SK-N-SH (cell line): ENCODE measurements at regions not wholly inside any gene's neighbourhood (a gene's known extent, or its start where the extent isn't known, plus 50 kb on each side); places are given as distances from the start of the nearest gene placed in this dataset.

Experiments
- CTCF ChIA-PET: fragments of 300-600, 350-600 bp; formaldehyde crosslinking; extraction: SDS; loops from one replicate; lab custom pipeline; 2021; lab: Yijun Ruan, JAX
- POLR2A ChIA-PET: fragments of 350-600 bp; sonication (Branson Sonifier 250); formaldehyde crosslinking; extraction: SDS; loops from one replicate; lab custom pipeline; 2020; ENCODE audit warnings: antibody characterized with exemption, inconsistent platforms; lab: Yijun Ruan, JAX
- DNase-seq: peaks from one replicate; pipeline ENCODE4 v3.0.0; 2012
- H2AFZ ChIP-seq: fragments of 200-600 bp; sonication (generic); 2 replicates; pipeline ENCODE4 v1.8.1; 2016; ENCODE audit warnings: antibody characterized with exemption, mild to moderate bottlenecking, low read depth
- H3F3A ChIP-seq: fragments of 200-600 bp; sonication (generic); replicated peaks from 2 replicates; pipeline ENCODE3; 2016; ENCODE audit warnings: antibody characterized with exemption, mild to moderate bottlenecking; ENCODE audit not compliant: insufficient read depth
- H3K27ac ChIP-seq, 2 experiments: fragments of 200-500 bp in 1 of 2; fragments of 200-600 bp in 1 of 2; sonication (Bioruptor generic) in 1 of 2; sonication (generic), shearing (Covaris generic) in 1 of 2; 2 replicates each; pipeline versions ENCODE4 v1.5.1 to v1.6.1; 2014 to 2016; ENCODE audit warnings: low read depth in 2 of 2, inconsistent platforms in 1 of 2, low read length in 1 of 2, mild to moderate bottlenecking in 1 of 2, mixed read lengths in 1 of 2
- H3K27me3 ChIP-seq: fragments of 200-600 bp; sonication (generic), shearing (Covaris generic); 2 replicates; pipeline ENCODE4 v1.6.1; 2016; ENCODE audit warnings: mixed run types; ENCODE audit not compliant: insufficient read depth
- H3K36me3 ChIP-seq, 2 experiments: fragments of 200-500 bp in 1 of 2; fragments of 200-600 bp in 1 of 2; sonication (Bioruptor generic) in 1 of 2; sonication (generic) in 1 of 2; replicated peaks in 1 of 2; 2 replicates each; pipeline versions ENCODE3 to v1.5.1; 2014 to 2016; ENCODE audit warnings: low read length in 1 of 2, mild to moderate bottlenecking in 1 of 2; ENCODE audit not compliant: insufficient read depth in 2 of 2, control insufficient read depth in 1 of 2
- H3K4me1 ChIP-seq, 2 experiments: fragments of 200-500 bp in 1 of 2; fragments of 200-600 bp in 1 of 2; sonication (Bioruptor generic) in 1 of 2; sonication (generic), shearing (Covaris generic) in 1 of 2; 2 replicates each; pipeline versions ENCODE4 v1.5.1 to v1.6.1; 2014 to 2016; ENCODE audit warnings: low read depth in 1 of 2, low read length in 1 of 2, mixed run types in 1 of 2; ENCODE audit not compliant: insufficient read depth in 2 of 2, control insufficient read depth in 1 of 2
- H3K4me2 ChIP-seq: fragments of 200-600 bp; sonication (generic), shearing (Covaris generic); 2 replicates; pipeline ENCODE4 v1.6.1; 2017; ENCODE audit warnings: mixed run types
- H3K4me3 ChIP-seq, 2 experiments: fragments of 200-500 bp in 1 of 2; fragments of 200-600 bp in 1 of 2; sonication (Bioruptor generic) in 1 of 2; sonication (generic), shearing (Covaris generic) in 1 of 2; 2 replicates each; pipeline versions ENCODE4 v1.5.1 to v1.8.1; 2014 to 2016; ENCODE audit warnings: low read depth in 2 of 2, inconsistent platforms in 1 of 2, low read length in 1 of 2, mild to moderate bottlenecking in 1 of 2, mixed read lengths in 1 of 2, moderate library complexity in 1 of 2
- H3K79me2 ChIP-seq: fragments of 200-600 bp; sonication (generic); 2 replicates; pipeline ENCODE4 v1.8.1; 2017; ENCODE audit warnings: mild to moderate bottlenecking; ENCODE audit not compliant: insufficient read depth
- H3K9ac ChIP-seq: fragments of 200-600 bp; sonication (generic); 2 replicates; pipeline ENCODE4 v1.6.1; 2017; ENCODE audit warnings: mixed run types
- H3K9me2 ChIP-seq: fragments of 200-600 bp; sonication (generic); 2 replicates; pipeline ENCODE4 v1.6.1; 2017; ENCODE audit warnings: mixed run types
- H3K9me3 ChIP-seq: fragments of 200-600 bp; sonication (generic); 2 replicates; pipeline ENCODE4 v1.6.1; 2017; ENCODE audit warnings: mixed run types, mild to moderate bottlenecking, moderate library complexity
- H4K20me1 ChIP-seq: fragments of 200-600 bp; sonication (generic); 2 replicates; pipeline ENCODE4 v1.6.1; 2017; ENCODE audit warnings: mild to moderate bottlenecking, mixed run types; ENCODE audit not compliant: insufficient read depth
- ELF1 ChIP-seq: IDR thresholded peaks from 2 replicates; pipeline ENCODE4 v1.4.0; 2012
- GABPA ChIP-seq: IDR thresholded peaks from 2 replicates; pipeline ENCODE4 v1.4.0; 2012; ENCODE audit warnings: low read depth, mild to moderate bottlenecking
- GATA2 ChIP-seq: sonication (generic); formaldehyde crosslinking; IDR thresholded peaks from 2 replicates; pipeline ENCODE4 v1.5.0; 2020; ENCODE audit warnings: mild to moderate bottlenecking, missing genetic modification reagents
- MAX ChIP-seq: IDR thresholded peaks from 2 replicates; pipeline ENCODE4 v1.4.0; 2012; ENCODE audit warnings: low read depth
- MXI1 ChIP-seq: IDR thresholded peaks from 2 replicates; pipeline ENCODE4 v1.6.1; 2012; ENCODE audit warnings: mild to moderate bottlenecking, low read depth, low read length, improper control_type of control experiment
- NRF1 ChIP-seq: IDR thresholded peaks from 2 replicates; pipeline ENCODE4 v1.6.1; 2012; ENCODE audit warnings: low read depth, mild to moderate bottlenecking, low read length
- POLR2AphosphoS5 ChIP-seq: IDR thresholded peaks from 2 replicates; pipeline ENCODE4 v1.6.1; 2012; ENCODE audit warnings: low read depth, low read length
- RAD21 ChIP-seq: IDR thresholded peaks from 2 replicates; pipeline ENCODE4 v1.6.1; 2012; ENCODE audit warnings: mild to moderate bottlenecking, low read length
- RCOR1 ChIP-seq: fragments of 150-350 bp; IDR thresholded peaks from 2 replicates; pipeline ENCODE4 v1.6.1; 2017; ENCODE audit warnings: antibody characterized with exemption, low read length
- REST ChIP-seq: IDR thresholded peaks from 2 replicates; pipeline ENCODE4 v1.6.1; 2012; ENCODE audit warnings: mild to moderate bottlenecking, low read depth, low read length, moderate library complexity
- RFX5 ChIP-seq: IDR thresholded peaks from 2 replicates; pipeline ENCODE4 v1.6.1; 2012; ENCODE audit warnings: mild to moderate bottlenecking, improper control_type of control experiment, low read length
- RXRA ChIP-seq: IDR thresholded peaks from 2 replicates; pipeline ENCODE4 v1.4.0; 2012; ENCODE audit warnings: low read depth, mild to moderate bottlenecking, borderline replicate concordance
- TAF1 ChIP-seq: IDR thresholded peaks from 2 replicates; pipeline ENCODE4 v1.6.1; 2012; ENCODE audit warnings: low read depth, mild to moderate bottlenecking, low read length, moderate library complexity, borderline replicate concordance
- USF1 ChIP-seq: IDR thresholded peaks from 2 replicates; pipeline ENCODE4 v1.4.0; 2012; ENCODE audit warnings: low read depth, borderline replicate concordance
- USF2 ChIP-seq: fragments of 150-350 bp; IDR thresholded peaks from 2 replicates; pipeline ENCODE4 v1.6.1; 2017; ENCODE audit warnings: antibody characterized with exemption, low read length, low read depth, borderline replicate concordance
- ZBTB33 ChIP-seq: IDR thresholded peaks from 2 replicates; pipeline ENCODE4 v1.4.0; 2012; ENCODE audit warnings: low read depth, borderline replicate concordance
- WGBS: methylation state at CpG from one replicate; pipeline ENCODE4 v1.1.6; 2017; ENCODE audit warnings: low lambda C conversion rate; 5-methylcytosine and 5-hydroxymethylcytosine counted together

- no peaks in the 10 kb centered on the region for H3K9me3 ChIP-seq
- no peak overlapping the region for H3K4me3 ChIP-seq
- no peaks in the 10 kb centered on the region for H3K9me2 ChIP-seq
- WGBS: 51% methylated on average over 5 of the region's 5 CpGs
- H3K4me1 ChIP-seq: no peaks in the 10 kb centered on the region; a peak in 1 of 4 replicates
- no peaks in the 10 kb centered on the region for H3K27me3 ChIP-seq
- no peaks in the 10 kb centered on the region for H4K20me1 ChIP-seq
- H3K9ac ChIP-seq: no peak overlapping the region
- no peaks in the 10 kb centered on the region for H3K79me2 ChIP-seq
- POLR2A ChIA-PET: no interaction called here
- no peak overlapping the region for H3K27ac ChIP-seq
- DNase-seq: no peak
- no peaks in the 10 kb centered on the region for H3F3A ChIP-seq
- H3K4me2 ChIP-seq: no peak overlapping the region
- H2AFZ ChIP-seq: no peak overlapping the region
- no peaks in the 10 kb centered on the region for H3K36me3 ChIP-seq
- no peak for TF ChIP-seq ELF1
- no peak for TF ChIP-seq RFX5
- no peak for TF ChIP-seq REST
- no peak for TF ChIP-seq GABPA
- TF ChIP-seq USF2: no peak
- no peak for TF ChIP-seq GATA2 (CRISPR knock-in tag)
- TF ChIP-seq POLR2AphosphoS5: no peak
- TF ChIP-seq ZBTB33: no peak
- CTCF ChIA-PET: interaction anchor here (0.5 kb wide), 1 partner anchor 535 kb away, joined by 3 read pairs; no protein-coding TSS in a partner anchor
Measured at GRCh38 chr5:165000479-165001190, 1495.2 kb downstream of the MAT2B start.

- no peaks in the 10 kb centered on the region for H3K36me3 ChIP-seq
- WGBS: 21% methylated on average over 3 of the region's 3 CpGs
- POLR2A ChIA-PET: no interaction called here
Measured at GRCh38 chr5:165003283-165003682, 1497.9 kb downstream of the MAT2B start.

More at GRCh38 chr5:165003283-165003682, 1497.9 kb downstream of the MAT2B start:
- H3K27me3 ChIP-seq: no peaks in the 10 kb centered on the region
- H3K27ac ChIP-seq: no peak overlapping the region
- CTCF ChIA-PET: no interaction called here
- H3K79me2 ChIP-seq: no peaks in the 10 kb centered on the region
- no peaks in the 10 kb centered on the region; a peak in 1 of 4 replicates for H3K4me1 ChIP-seq
- no peaks in the 10 kb centered on the region for H3F3A ChIP-seq
- H3K4me3 ChIP-seq: no peak overlapping the region
- TF ChIP-seq MXI1 (no peak), RCOR1 (no peak), RAD21 (no peak), TAF1 (no peak), USF1 (no peak), NRF1 (no peak), RXRA (no peak), MAX (no peak)
- no peaks in the 10 kb centered on the region for H3K9me3 ChIP-seq
- DNase-seq: no peak
- H3K9me2 ChIP-seq: no peaks in the 10 kb centered on the region
- no peaks in the 10 kb centered on the region for H4K20me1 ChIP-seq
- no peak overlapping the region for H2AFZ ChIP-seq
- H3K9ac ChIP-seq: no peak overlapping the region
- H3K4me2 ChIP-seq: no peak overlapping the region
